ENCODE measurements at regions not wholly inside any gene's neighbourhood (a gene's known extent, or its start where the extent isn't known, plus 50 kb on each side); places are given as distances from the start of the nearest gene placed in this dataset.

DNA sequence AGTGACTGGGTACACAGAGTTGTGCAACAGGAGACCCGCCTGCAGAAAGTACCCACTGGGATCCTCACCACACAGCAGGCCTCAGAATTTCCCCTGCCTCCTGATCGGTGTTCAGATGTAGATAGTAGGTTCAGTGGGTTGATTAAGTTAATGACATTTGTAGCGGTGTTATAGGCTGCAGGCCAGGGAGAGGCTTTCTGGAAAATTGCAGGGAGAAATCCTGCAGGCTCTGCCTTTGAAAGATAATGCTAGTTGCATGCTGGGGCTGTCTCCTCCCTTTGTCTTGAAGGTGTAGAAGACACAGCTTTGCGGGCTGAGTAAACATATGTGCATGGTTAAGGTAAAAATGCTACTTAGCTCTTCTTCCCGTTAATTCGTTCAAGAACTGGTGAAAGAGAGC is 406.3 kb upstream of the RBFOX1 start:
- Histone ChIP-seq H3K4me3 (no peak overlapping the region), H3K27ac (no peak overlapping the region), H3K9me3 (peaks cover 0 to 15% of the 10 kb centered on the region in 2 donors), H3K4me1 (no peaks in the 10 kb centered on the region), H3K36me3 (no peaks in the 10 kb centered on the region), H3K27me3 (no peaks in the 10 kb centered on the region)
- no peak for DNase-seq (ENCODE audit: low spot score in 2 of 2)
- intact Hi-C loops (cut with DNase I; ENCODE audit: low total_unique reads) = loop anchor here (10.0 kb wide), 1 partner anchor 122 kb away; no protein-coding TSS in a partner anchor
- TF ChIP-seq POLR2AphosphoS5 (IDR thresholded peaks at IDR 0.05) = no peak
- TF ChIP-seq, protein P1, sequence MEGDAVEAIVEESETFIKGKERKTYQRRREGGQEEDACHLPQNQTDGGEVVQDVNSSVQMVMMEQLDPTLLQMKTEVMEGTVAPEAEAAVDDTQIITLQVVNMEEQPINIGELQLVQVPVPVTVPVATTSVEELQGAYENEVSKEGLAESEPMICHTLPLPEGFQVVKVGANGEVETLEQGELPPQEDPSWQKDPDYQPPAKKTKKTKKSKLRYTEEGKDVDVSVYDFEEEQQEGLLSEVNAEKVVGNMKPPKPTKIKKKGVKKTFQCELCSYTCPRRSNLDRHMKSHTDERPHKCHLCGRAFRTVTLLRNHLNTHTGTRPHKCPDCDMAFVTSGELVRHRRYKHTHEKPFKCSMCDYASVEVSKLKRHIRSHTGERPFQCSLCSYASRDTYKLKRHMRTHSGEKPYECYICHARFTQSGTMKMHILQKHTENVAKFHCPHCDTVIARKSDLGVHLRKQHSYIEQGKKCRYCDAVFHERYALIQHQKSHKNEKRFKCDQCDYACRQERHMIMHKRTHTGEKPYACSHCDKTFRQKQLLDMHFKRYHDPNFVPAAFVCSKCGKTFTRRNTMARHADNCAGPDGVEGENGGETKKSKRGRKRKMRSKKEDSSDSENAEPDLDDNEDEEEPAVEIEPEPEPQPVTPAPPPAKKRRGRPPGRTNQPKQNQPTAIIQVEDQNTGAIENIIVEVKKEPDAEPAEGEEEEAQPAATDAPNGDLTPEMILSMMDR (IDR thresholded peaks at IDR 0.05) = no peak

DNA sequence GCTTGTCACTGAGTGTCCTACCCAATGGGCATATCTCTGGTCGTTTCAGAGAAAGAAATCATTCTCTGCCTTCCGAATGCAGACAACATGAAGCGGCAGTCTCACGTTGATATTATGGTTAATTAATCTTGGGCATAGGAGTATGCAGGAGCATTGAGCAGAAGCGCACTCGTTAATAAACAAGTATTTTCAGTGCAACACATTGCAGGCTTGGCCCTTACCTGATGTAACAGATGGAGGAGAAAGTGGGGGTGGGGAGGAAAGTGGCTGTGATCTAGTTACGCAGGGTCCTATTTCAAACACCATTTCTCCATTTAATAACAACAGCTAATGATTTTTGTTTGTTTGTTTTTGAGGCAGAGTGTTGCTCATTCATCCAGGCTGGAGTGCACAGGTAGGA is 414.0 kb upstream of the RBFOX1 start:
- H3K27me3 ChIP-seq = no peaks in the 10 kb centered on the region
- H3K4me3 ChIP-seq = no peak overlapping the region
- TF ChIP-seq, protein P1 (IDR thresholded peaks at IDR 0.05) = no peak
- no peak for TF ChIP-seq POLR2AphosphoS5 (IDR thresholded peaks at IDR 0.05)
- TF ChIP-seq POLR2A (IDR thresholded peaks at IDR 0.05) = no peak
- intact Hi-C loops (cut with DNase I; ENCODE audit: low total_unique reads) = no loop called here
- no peaks in the 10 kb centered on the region for H3K36me3 ChIP-seq
- peaks cover 0 to 19% of the 10 kb centered on the region in 2 donors for H3K9me3 ChIP-seq
- no peaks in the 10 kb centered on the region for H3K4me1 ChIP-seq
- no peak for DNase-seq (ENCODE audit: low spot score in 2 of 2)
- no peak overlapping the region for H3K27ac ChIP-seq

DNA sequence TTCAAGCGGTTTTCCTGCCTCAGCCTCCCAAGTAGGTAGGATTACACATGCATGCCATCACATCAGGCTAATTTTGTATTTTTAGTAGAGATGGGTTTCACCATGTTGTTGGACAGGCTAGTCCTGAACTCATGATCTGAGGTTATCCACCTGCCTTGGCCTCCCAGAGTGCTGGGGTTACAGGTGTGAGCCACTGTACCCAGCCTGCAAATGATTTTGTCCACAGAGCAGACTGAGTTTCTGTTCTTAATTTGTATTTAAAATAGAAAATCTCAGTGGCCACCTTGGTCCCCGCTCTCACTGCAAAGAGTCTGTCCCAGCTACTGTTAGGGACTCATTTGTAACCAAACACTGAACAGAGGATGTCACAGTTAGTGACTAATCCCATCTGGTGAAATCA is 415.7 kb upstream of the RBFOX1 start:
- Histone ChIP-seq H3K4me1 (no peaks in the 10 kb centered on the region), H3K36me3 (no peaks in the 10 kb centered on the region), H3K27me3 (no peaks in the 10 kb centered on the region), H3K4me3 (no peak overlapping the region), H3K27ac (no peak overlapping the region), H3K9me3 (peaks cover 0 to 16% of the 10 kb centered on the region in 2 donors)
- no peak for DNase-seq (ENCODE audit: low spot score in 2 of 2)
- intact Hi-C loops (cut with DNase I; ENCODE audit: low total_unique reads) = no loop called here
- TF ChIP-seq POLR2AphosphoS5 (IDR thresholded peaks at IDR 0.05) = no peak
- TF ChIP-seq, protein P1 (IDR thresholded peaks at IDR 0.05) = no peak
- no peak for TF ChIP-seq POLR2A (IDR thresholded peaks at IDR 0.05)

DNA sequence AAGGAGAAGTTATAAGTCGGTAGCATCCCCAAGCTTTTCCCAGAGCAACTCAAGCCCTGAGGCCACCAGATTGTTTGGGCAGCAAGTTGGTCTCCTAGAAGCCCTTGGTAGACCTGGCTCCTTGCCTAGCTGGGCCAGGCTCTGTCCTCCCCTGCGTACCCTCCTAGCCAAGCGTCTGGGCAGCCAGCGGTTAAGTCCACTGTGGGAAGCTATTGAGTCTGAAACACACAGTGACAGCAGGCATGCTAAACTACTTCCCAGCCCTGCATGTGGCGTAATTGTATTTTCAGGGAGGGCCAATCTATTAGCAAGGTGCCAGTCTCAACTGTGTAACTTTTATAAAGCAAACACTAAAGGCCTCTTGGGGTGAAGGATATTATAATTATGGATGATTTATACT is 419.1 kb upstream of the RBFOX1 start:
- TF ChIP-seq, protein P1 (IDR thresholded peaks at IDR 0.05) = no peak
- TF ChIP-seq POLR2A (IDR thresholded peaks at IDR 0.05) = no peak
- TF ChIP-seq POLR2AphosphoS5 (IDR thresholded peaks at IDR 0.05) = no peak
- no peak for DNase-seq (ENCODE audit: low spot score in 2 of 2)
- Histone ChIP-seq H3K27me3 (no peaks in the 10 kb centered on the region), H3K4me1 (no peaks in the 10 kb centered on the region), H3K4me3 (no peak overlapping the region), H3K27ac (no peak overlapping the region), H3K36me3 (no peaks in the 10 kb centered on the region), H3K9me3 (no peaks in the 10 kb centered on the region)
- intact Hi-C loops (cut with DNase I; ENCODE audit: low total_unique reads) = no loop called here

DNA sequence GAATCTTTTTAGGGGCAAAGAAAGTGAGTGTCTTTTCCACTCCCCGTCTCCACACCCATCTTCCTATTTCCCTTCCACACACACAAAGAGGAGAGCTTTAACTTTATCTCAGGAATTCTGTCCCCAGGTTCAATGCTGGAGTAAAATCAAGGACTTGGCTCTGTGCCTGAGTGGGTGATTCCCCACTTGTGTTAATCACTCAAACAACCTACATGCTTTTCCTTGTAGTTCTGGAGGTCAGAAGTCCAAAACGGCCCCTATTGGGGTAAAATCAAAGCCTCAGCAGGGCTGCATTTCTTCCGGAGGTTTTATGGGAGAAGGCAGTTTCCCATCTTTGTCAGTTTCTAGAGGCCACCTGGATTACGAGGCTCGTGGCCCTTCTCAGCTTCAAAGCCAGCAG is 422.3 kb upstream of the RBFOX1 start:
- Histone ChIP-seq H3K27me3 (no peaks in the 10 kb centered on the region), H3K4me1 (no peaks in the 10 kb centered on the region), H3K36me3 (no peaks in the 10 kb centered on the region), H3K4me3 (no peak overlapping the region), H3K27ac (no peak overlapping the region), H3K9me3 (no peaks in the 10 kb centered on the region)
- intact Hi-C loops (cut with DNase I; ENCODE audit: low total_unique reads) = no loop called here
- DNase-seq (ENCODE audit: low spot score in 2 of 2) = no peak
- no peak for TF ChIP-seq POLR2A (IDR thresholded peaks at IDR 0.05)

DNA sequence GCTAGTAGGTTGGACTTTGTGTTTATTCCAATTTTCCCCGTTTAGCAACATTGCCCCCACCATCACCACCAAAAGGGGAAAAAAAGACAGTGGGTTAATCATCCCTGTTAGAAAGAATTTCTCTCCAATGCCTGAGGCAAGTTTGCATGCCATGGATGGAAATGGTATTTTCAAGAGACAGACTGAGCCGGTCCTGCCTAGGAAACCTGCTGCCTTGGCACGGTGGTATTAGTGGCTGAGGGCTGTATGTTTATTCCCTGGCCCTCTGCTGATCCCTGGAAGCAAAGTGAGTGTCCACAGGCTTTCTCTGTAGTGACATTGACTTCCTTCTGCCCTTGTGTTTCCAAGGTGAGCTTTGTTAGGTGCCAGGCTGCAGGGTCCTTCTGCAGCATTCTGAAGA is 427.0 kb upstream of the RBFOX1 start:
- Histone ChIP-seq H3K4me1 (no peaks in the 10 kb centered on the region), H3K36me3 (no peaks in the 10 kb centered on the region), H3K27me3 (no peaks in the 10 kb centered on the region), H3K27ac (no peak overlapping the region), H3K9me3 (no peaks in the 10 kb centered on the region), H3K4me3 (no peak overlapping the region)
- TF ChIP-seq, protein P1 (IDR thresholded peaks at IDR 0.05) = no peak
- no peak for TF ChIP-seq POLR2AphosphoS5 (IDR thresholded peaks at IDR 0.05)
- no peak for TF ChIP-seq POLR2A (IDR thresholded peaks at IDR 0.05)
- intact Hi-C loops (cut with DNase I; ENCODE audit: low total_unique reads) = no loop called here
- peak in 1 of 2 donors; percentile 20 for DNase-seq (ENCODE audit: low spot score in 2 of 2)

Data from breast epithelium (tissue), 4 donors.